K562 (cell line): ENCODE measurements at regions not wholly inside any gene's neighbourhood (a gene's known extent, or its start where the extent isn't known, plus 50 kb on each side); places are given as distances from the start of the nearest gene placed in this dataset.

Experiments used
- ATAC-seq: fragments of 200-7000 bp; cut with Tn5 transposase; 3 replicates; pipeline ENCODE4 v1.9.1; 2020; ENCODE audit warnings: moderate library complexity
- BruUV-seq: library from RNA; stranded (reverse); fragments of 400-500 nt; replicated peaks from 2 replicates; lab custom pipeline; 2021; lab: Mats Ljungman, UMichigan
- CTCF ChIA-PET: fragments of 300-600 bp; formaldehyde crosslinking; extraction: SDS; loops from one replicate; lab custom pipeline; 2021; ENCODE audit warnings: low intra/inter-chr PET ratio; lab: Yijun Ruan, JAX
- POLR2A ChIA-PET: fragments of 300-600, 350-650 bp; sonication (Branson Sonifier 250); formaldehyde crosslinking; extraction: SDS; loops from one replicate; lab custom pipeline; 2021; ENCODE audit warnings: antibody characterized with exemption, inconsistent platforms; lab: Yijun Ruan, JAX
- DNase-seq, 4 experiments: peaks; one replicate each; pipeline versions ENCODE4 v3.0.0 to v3.0.0-alpha.2; 2011 to 2018; ENCODE audit warnings: low spot score in 3 of 4, mixed read lengths in 3 of 4; ENCODE audit errors: extremely low read depth in 1 of 4
- FAIRE-seq: peaks from 2 replicates; lab custom pipeline; 2011; peaks lifted over from hg19 to GRCh38; lab: Jason Lieb, UNC
- H2AFZ ChIP-seq: 2 replicates; pipeline ENCODE4 v1.6.0; 2011; ENCODE audit warnings: low read depth, low read length, control low read depth, inconsistent platforms
- H3K27ac ChIP-seq: fragments of 200-600 bp; 3 replicates; pipeline ENCODE4 v1.8.0; 2011; ENCODE audit warnings: low read depth, mild to moderate bottlenecking, control low read depth, inconsistent platforms, low read length, moderate library complexity, mixed read lengths; ENCODE audit errors: extremely low read depth
- H3K27me3 ChIP-seq, 2 experiments: fragments of 300-600 bp in 1 of 2; 2 replicates in 1 of 2; 3 replicates in 1 of 2; pipeline versions ENCODE4 v1.6.0 to v1.8.0; 2011; ENCODE audit warnings: inconsistent platforms in 2 of 2, low read length in 2 of 2, mild to moderate bottlenecking in 1 of 2, mixed read lengths in 1 of 2, moderate library complexity in 1 of 2; ENCODE audit not compliant: control insufficient read depth in 2 of 2, insufficient read depth in 2 of 2
- H3K36me3 ChIP-seq: fragments of 300-600 bp; 3 replicates; pipeline ENCODE4 v1.8.0; 2011; ENCODE audit warnings: mild to moderate bottlenecking, low read length, inconsistent platforms; ENCODE audit not compliant: control insufficient read depth, insufficient read depth
- H3K4me1 ChIP-seq, 2 experiments: fragments of 200-600 bp in 1 of 2; replicated peaks in 1 of 2; 2 replicates in 1 of 2; 3 replicates in 1 of 2; pipeline versions ENCODE4 v1.5.1 to v1.8.0; 2011; ENCODE audit warnings: inconsistent platforms in 2 of 2, low read length in 2 of 2, mild to moderate bottlenecking in 1 of 2, mixed read lengths in 1 of 2, moderate library complexity in 1 of 2; ENCODE audit not compliant: control insufficient read depth in 2 of 2, insufficient read depth in 2 of 2
- H3K4me2 ChIP-seq: 2 replicates; pipeline ENCODE4 v1.6.1; 2011; ENCODE audit warnings: low read length, control low read depth, inconsistent platforms, mixed read lengths; ENCODE audit not compliant: insufficient read depth
- H3K4me3 ChIP-seq: fragments of 200-600 bp; sonication (generic), shearing (Covaris generic); 2 replicates; pipeline ENCODE4 v1.5.1; 2016; ENCODE audit warnings: control low read depth, inconsistent platforms
- H3K79me2 ChIP-seq: fragments of 200-600 bp; 3 replicates; pipeline ENCODE4 v1.8.0; 2011; ENCODE audit warnings: low read length, inconsistent platforms; ENCODE audit not compliant: control insufficient read depth, insufficient read depth
- H3K9ac ChIP-seq, 2 experiments: 2 replicates each; pipeline versions ENCODE4 v1.6.0 to v1.6.1; 2011; ENCODE audit warnings: low read depth in 2 of 2, low read length in 2 of 2, control low read depth in 1 of 2, inconsistent platforms in 1 of 2, mild to moderate bottlenecking in 1 of 2, mixed read lengths in 1 of 2; ENCODE audit not compliant: insufficient read depth in 1 of 2
- H3K9me1 ChIP-seq: one replicate; pipeline ENCODE4 v1.6.0; 2011; ENCODE audit warnings: inconsistent platforms, mild to moderate bottlenecking, low read length, moderate library complexity; ENCODE audit not compliant: control insufficient read depth, insufficient read depth
- H3K9me3 ChIP-seq: replicated peaks from 2 replicates; pipeline ENCODE4 v1.5.1; 2011; ENCODE audit warnings: low read depth, low read length, inconsistent platforms; ENCODE audit not compliant: control insufficient read depth, insufficient read depth
- H4K20me1 ChIP-seq: replicated peaks from 2 replicates; pipeline ENCODE4 v1.6.1; 2011; ENCODE audit warnings: low read length, inconsistent platforms, mixed read lengths; ENCODE audit not compliant: control insufficient read depth, insufficient read depth
- ZBTB40 ChIP-seq, 2 experiments: fragments of 450-650 bp in 1 of 2; sonication (generic) in 1 of 2; formaldehyde crosslinking in 1 of 2; IDR thresholded peaks; 2 replicates each; pipeline versions ENCODE4 v1.7.1 to v1.9.0; 2016 to 2022; ENCODE audit warnings: inconsistent platforms in 1 of 2, mild to moderate bottlenecking in 1 of 2, missing genetic modification reagents in 1 of 2
- WGBS: fragments of 100-300 bp; shearing (Covaris generic); methylation state at CpG from one replicate; pipeline ENCODE4 v1.1.6; 2016; ENCODE audit warnings: low coverage, mixed read lengths; ENCODE audit not compliant: insufficient coverage; ENCODE audit errors: missing lambda C conversion rate; 5-methylcytosine and 5-hydroxymethylcytosine counted together
- in situ Hi-C: fragments of 300-500 bp; cut with MboI; formaldehyde crosslinking; loops from 4 replicates; pipeline ENCODE4 v1.15.0; 2018; ENCODE audit warnings: inconsistent platforms, mixed read lengths
- intact Hi-C: fragments of 100-400 bp; cut with micrococcal nuclease; formaldehyde crosslinking; loops from 2 replicates; pipeline ENCODE4 v1.14.2; 2022

GRCh38 chr2:78118037-78118436 lies 595.9 kb upstream of the LRRTM4 start:
- Histone ChIP-seq H3K4me2 (no peak overlapping the region), H3K9ac (no peak overlapping the region), H3K79me2 (no peaks in the 10 kb centered on the region), H3K36me3 (no peaks in the 10 kb centered on the region), H3K9me1 (no peaks in the 10 kb centered on the region), H2AFZ (no peak overlapping the region), H4K20me1 (no peaks in the 10 kb centered on the region), H3K27me3 (no peaks in the 10 kb centered on the region), H3K9me3 (no peaks in the 10 kb centered on the region), H3K27ac (no peak overlapping the region), H3K4me1 (no peaks in the 10 kb centered on the region; a peak in 1 of 5 replicates), H3K4me3 (no peak overlapping the region)
- ChIA-PET CTCF (no interaction called here), POLR2A (no interaction called here)
- WGBS: 17% methylated on average over 5 of the region's 5 CpGs
- no peak for TF ChIP-seq ZBTB40 (IDR thresholded peaks at IDR 0.05)
- no peak for TF ChIP-seq ZBTB40 (CRISPR knock-in tag; IDR thresholded peaks at IDR 0.05)
- ATAC-seq: no peak
- no peak for FAIRE-seq
- no TSS peak for BruUV-seq
- in situ Hi-C loops: no loop called here
- DNase-seq: no peak
- intact Hi-C loops: no loop called here
